ENCODE measurements at regions not wholly inside any gene's neighbourhood (a gene's known extent, or its start where the extent isn't known, plus 50 kb on each side); places are given as distances from the start of the nearest gene placed in this dataset.

DNA sequence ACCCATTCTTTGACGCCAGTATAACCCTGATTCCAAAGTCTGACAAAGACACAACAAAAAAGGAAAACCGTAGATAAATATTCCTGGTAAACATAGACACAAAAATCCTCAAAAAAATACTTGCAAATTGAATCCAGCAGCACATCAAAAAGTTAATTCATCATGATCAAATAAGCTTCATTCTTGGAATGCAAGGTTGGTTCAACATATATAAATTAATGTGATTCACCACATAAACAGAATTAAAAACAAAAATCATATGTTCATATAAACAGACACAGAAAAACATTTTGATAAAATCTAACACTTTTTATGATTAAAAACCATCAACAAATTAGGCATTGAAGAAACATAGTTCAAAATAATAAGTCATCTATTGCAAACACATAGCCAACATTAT lies 324.2 kb upstream of the TRPC7 start:
- no peak overlapping the region for H4K5ac ChIP-seq (ENCODE audit: insufficient read length, low read depth, low read length)
- no peak overlapping the region for H4K8ac ChIP-seq (ENCODE audit: extremely low read depth, insufficient read depth, low read length)
- H3K4ac ChIP-seq (replicated peaks; ENCODE audit: insufficient read length, low read depth, low read length), result no peak overlapping the region
- H2BK5ac ChIP-seq (ENCODE audit: low read depth, low read length), result no peak overlapping the region
- H4K91ac ChIP-seq (replicated peaks; ENCODE audit: insufficient read length, low read length), result no peak overlapping the region
- H3K4me2 ChIP-seq (ENCODE audit: insufficient read depth in 1 of 2, low read depth in 2 of 2, low read length in 2 of 2), result no peak overlapping the region
- peaks cover 7 to 8% of the 10 kb centered on the region in 2 experiments; a peak in 2 of 4 replicates for H3K9me3 ChIP-seq (ENCODE audit: insufficient read depth in 2 of 2, low read depth in 1 of 2, low read length in 1 of 2)
- no peaks in the 10 kb centered on the region for H3K79me2 ChIP-seq (ENCODE audit: control insufficient read depth in 1 of 2, insufficient read depth in 2 of 2, low read length in 2 of 2)
- no peak overlapping the region for H2AFZ ChIP-seq (ENCODE audit: low read length)
- H3K23ac ChIP-seq (ENCODE audit: insufficient read length), result no peak overlapping the region
- H3K56ac ChIP-seq (replicated peaks; ENCODE audit: insufficient read length, low read depth, low read length), result no peak overlapping the region
- H3K4me3 ChIP-seq (ENCODE audit: extremely low read depth in 1 of 4, insufficient read depth in 2 of 4, low read depth in 3 of 4, low read length in 4 of 4), result no peak overlapping the region
- H2BK120ac ChIP-seq (replicated peaks; ENCODE audit: low read depth, low read length), result no peak overlapping the region
- H2BK12ac ChIP-seq (ENCODE audit: low read depth, low read length), result no peak overlapping the region
- TF ChIP-seq KDM5A (IDR thresholded peaks at IDR 0.05; ENCODE audit: low read length) (no peak), CBX8 (IDR thresholded peaks at IDR 0.05; ENCODE audit: borderline replicate concordance, low read depth, low read length) (no peak), NANOG (IDR thresholded peaks at IDR 0.05; ENCODE audit: insufficient read depth, low read depth, low read length, poor library complexity, severe bottlenecking) (no peak), CREB1 (IDR thresholded peaks at IDR 0.05) (no peak), SP2 (IDR thresholded peaks at IDR 0.05; ENCODE audit: low read length) (no peak), FOSL1 (IDR thresholded peaks at IDR 0.05; ENCODE audit: insufficient read depth, low read depth, low read length) (no peak), KDM1A (IDR thresholded peaks at IDR 0.05; ENCODE audit: borderline replicate concordance, low read length) (no peak), MAFK (IDR thresholded peaks at IDR 0.05; ENCODE audit: low read depth, low read length) (no peak), ZNF274 (IDR thresholded peaks at IDR 0.05; ENCODE audit: borderline replicate concordance, extremely low read depth, low read length) (no peak), SP4 (IDR thresholded peaks at IDR 0.05; ENCODE audit: low read length) (no peak), ASH2L (IDR thresholded peaks at IDR 0.05; ENCODE audit: low read length) (no peak), CEBPB (IDR thresholded peaks at IDR 0.05; ENCODE audit: low read depth, low read length) (no peak), EZH2 (IDR thresholded peaks at IDR 0.05; ENCODE audit: low read depth, low read length, severe bottlenecking) (no peak), POU5F1 (IDR thresholded peaks at IDR 0.05; ENCODE audit: low read depth, low read length) (no peak), POLR2A (IDR thresholded peaks at IDR 0.05; ENCODE audit: control extremely low read depth in 1 of 2, low read depth in 2 of 2, low read length in 2 of 2) (no peak), TEAD4 (IDR thresholded peaks at IDR 0.05; ENCODE audit: low read depth, low read length) (no peak)
- TF ChIP-seq, protein P1, sequence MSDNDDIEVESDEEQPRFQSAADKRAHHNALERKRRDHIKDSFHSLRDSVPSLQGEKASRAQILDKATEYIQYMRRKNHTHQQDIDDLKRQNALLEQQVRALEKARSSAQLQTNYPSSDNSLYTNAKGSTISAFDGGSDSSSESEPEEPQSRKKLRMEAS (IDR thresholded peaks at IDR 0.05), result no peak
- no peak overlapping the region for H3K27ac ChIP-seq (ENCODE audit: low read depth, low read length)
- no peaks in the 10 kb centered on the region for H3K79me1 ChIP-seq (ENCODE audit: low read depth, low read length)
- DNase-seq (ENCODE audit: low read depth in 1 of 2, low spot score in 2 of 2), result no peak
- CTCF ChIA-PET (ENCODE audit: partially characterized antibody), result interaction anchor here (7.5 kb wide), 1 partner anchor 440 kb away, joined by 40 read pairs; no protein-coding TSS in a partner anchor
- H3K23me2 ChIP-seq (ENCODE audit: low read depth, low read length), result no peaks in the 10 kb centered on the region
- H3K36me3 ChIP-seq (ENCODE audit: control insufficient read depth in 2 of 4, insufficient read depth in 4 of 4, low read length in 3 of 4), result no peaks in the 10 kb centered on the region
- no peaks in the 10 kb centered on the region for H3K4me1 ChIP-seq (replicated peaks in 1 of 4; ENCODE audit: control insufficient read depth in 3 of 4, insufficient read depth in 4 of 4, low read length in 3 of 4)
- no peak overlapping the region for H2BK15ac ChIP-seq (ENCODE audit: low read length)
- H4K20me1 ChIP-seq (replicated peaks in 1 of 2; ENCODE audit: control insufficient read depth in 1 of 2, insufficient read depth in 2 of 2, low read length in 2 of 2), result no peaks in the 10 kb centered on the region
- WGBS, 2 experiments (ENCODE audit: extremely low coverage in 1 of 2, insufficient coverage in 1 of 2, insufficient read length in 1 of 2, insufficient replicate concordance in 2 of 2, low coverage in 1 of 2, low lambda C conversion rate in 2 of 2, missing lambda C conversion rate in 1 of 2), result 77% methylated on average over 2 of the region's 2 CpGs; no CpG with 5 or more reads in 1 of the 2 experiments
- POLR2A ChIA-PET (ENCODE audit: partially characterized antibody), result no interaction called here
- H2BK20ac ChIP-seq (ENCODE audit: low read length), result no peak overlapping the region
- FAIRE-seq, result no peak
- H2AK5ac ChIP-seq (ENCODE audit: low read depth, low read length), result no peak overlapping the region
- no peak overlapping the region for H3K18ac ChIP-seq (ENCODE audit: extremely low read depth, low read length)
- H3K27me3 ChIP-seq (replicated peaks in 1 of 4; ENCODE audit: control insufficient read depth in 3 of 4, extremely low read depth in 1 of 4, insufficient read depth in 3 of 4, low read length in 3 of 4), result no peaks in the 10 kb centered on the region; a peak in 1 of 7 replicates
- H3K14ac ChIP-seq (ENCODE audit: insufficient read length), result no peak overlapping the region
- H3K9ac ChIP-seq (replicated peaks in 1 of 4; ENCODE audit: extremely low read depth in 1 of 4, low read depth in 3 of 4, low read length in 3 of 4), result no peak overlapping the region

Measured in H1 (cell line).